ENCODE measurements at regions not wholly inside any gene's neighbourhood (a gene's known extent, or its start where the extent isn't known, plus 50 kb on each side); places are given as distances from the start of the nearest gene placed in this dataset.
A peak's percentile ranks its signal among the peaks of the same experiment; 100 is the strongest.
"Not testable (repeated sequence)": the region's sequence is repeated elsewhere in the genome, so short reads cannot be mapped to it uniquely, and the experiment has no call there.

GRCh38 chrX:109218761-109219160 is 263.1 kb downstream of the GUCY2F start:
- Mint-ChIP-seq H3K36me3 (no peaks in the 10 kb centered on the region), H3K4me3 (no peak overlapping the region), H3K27me3 (no peaks in the 10 kb centered on the region), H3K9me3 (no peaks in the 10 kb centered on the region), H3K27ac (no peak overlapping the region), H3K4me1 (no peaks in the 10 kb centered on the region)

- Mint-ChIP-seq H3K4me3 (no peak overlapping the region), H3K36me3 (no peaks in the 10 kb centered on the region), H3K27ac (no peak overlapping the region)
Observed at GRCh38 chrX:109199726-109200125, 282.2 kb downstream of the GUCY2F start.

GRCh38 chrX:109190542-109190941 is 291.3 kb downstream of the GUCY2F start:
- Mint-ChIP-seq H3K27me3 (no peaks in the 10 kb centered on the region), H3K9me3 (no peaks in the 10 kb centered on the region), H3K4me3 (no peak overlapping the region), H3K36me3 (no peaks in the 10 kb centered on the region), H3K27ac (peak overlapping the region in 1 of 3 donors; percentile 28), H3K4me1 (no peaks in the 10 kb centered on the region)

More at GRCh38 chrX:109199726-109200125, 282.2 kb downstream of the GUCY2F start:
- no peaks in the 10 kb centered on the region for H3K4me1 Mint-ChIP-seq
- H3K9me3 Mint-ChIP-seq, result peaks cover 0 to 4% (median 0%) of the 10 kb centered on the region in 3 donors
- no peaks in the 10 kb centered on the region for H3K27me3 Mint-ChIP-seq

GRCh38 chrX:109187473-109188168 is 294.3 kb downstream of the GUCY2F start:
- Mint-ChIP-seq H3K9me3 (no peaks in the 10 kb centered on the region), H3K27me3 (no peaks in the 10 kb centered on the region), H3K36me3 (no peaks in the 10 kb centered on the region), H3K27ac (no peak overlapping the region), H3K4me3 (no peak overlapping the region), H3K4me1 (no peaks in the 10 kb centered on the region)

GRCh38 chrX:109186939-109187338 is 294.9 kb downstream of the GUCY2F start:
- no peak overlapping the region for H3K27ac Mint-ChIP-seq
- H3K4me3 Mint-ChIP-seq, result no peak overlapping the region
- no peaks in the 10 kb centered on the region for H3K27me3 Mint-ChIP-seq
- H3K4me1 Mint-ChIP-seq, result no peaks in the 10 kb centered on the region
- H3K9me3 Mint-ChIP-seq, result no peaks in the 10 kb centered on the region
- no peaks in the 10 kb centered on the region for H3K36me3 Mint-ChIP-seq

GRCh38 chrX:109184506-109185139 is 297.3 kb downstream of the GUCY2F start:
- Mint-ChIP-seq H3K27ac (no peak overlapping the region), H3K9me3 (peaks cover 0 to 4% (median 0%) of the 10 kb centered on the region in 3 donors), H3K27me3 (no peaks in the 10 kb centered on the region), H3K36me3 (peaks cover under 1% of the 10 kb centered on the region), H3K4me1 (no peaks in the 10 kb centered on the region), H3K4me3 (no peak overlapping the region)

- Mint-ChIP-seq H3K4me1 (no peaks in the 10 kb centered on the region), H3K27ac (no peak overlapping the region), H3K9me3 (peaks cover 4 to 6% (median 4%) of the 10 kb centered on the region in 3 donors), H3K27me3 (no peaks in the 10 kb centered on the region), H3K4me3 (no peak overlapping the region), H3K36me3 (peaks cover 2% of the 10 kb centered on the region)
Observed at GRCh38 chrX:109172091-109172602, 309.7 kb downstream of the GUCY2F start.

GRCh38 chrX:109155161-109155560 is 326.7 kb downstream of the GUCY2F start:
- H3K4me3 Mint-ChIP-seq, result no peak overlapping the region
- H3K27ac Mint-ChIP-seq, result no peak overlapping the region
- H3K27me3 Mint-ChIP-seq, result no peaks in the 10 kb centered on the region
- peaks cover 1 to 25% (median 6%) of the 10 kb centered on the region in 3 donors for H3K9me3 Mint-ChIP-seq
- no peaks in the 10 kb centered on the region for H3K4me1 Mint-ChIP-seq
- H3K36me3 Mint-ChIP-seq, result no peaks in the 10 kb centered on the region

- not testable (repeated sequence) for H3K27ac Mint-ChIP-seq, H3K9me3 Mint-ChIP-seq
Observed at GRCh38 chrX:109144173-109144572, 337.7 kb downstream of the GUCY2F start.

GRCh38 chrX:109140463-109140862 is 341.4 kb downstream of the GUCY2F start:
- Mint-ChIP-seq H3K27ac (no peak overlapping the region), H3K9me3 (peaks cover 5 to 12% (median 5%) of the 10 kb centered on the region in 3 donors), H3K27me3 (no peaks in the 10 kb centered on the region), H3K36me3 (no peaks in the 10 kb centered on the region), H3K4me3 (no peak overlapping the region), H3K4me1 (no peaks in the 10 kb centered on the region)

More at GRCh38 chrX:109144173-109144572, 337.7 kb downstream of the GUCY2F start:
- not testable (repeated sequence) for H3K36me3 Mint-ChIP-seq, H3K27me3 Mint-ChIP-seq, H3K4me3 Mint-ChIP-seq, H3K4me1 Mint-ChIP-seq

- Mint-ChIP-seq H3K27ac (no peak overlapping the region), H3K27me3 (no peaks in the 10 kb centered on the region), H3K36me3 (no peaks in the 10 kb centered on the region), H3K9me3 (peaks cover 5 to 17% (median 6%) of the 10 kb centered on the region in 3 donors), H3K4me1 (no peaks in the 10 kb centered on the region), H3K4me3 (no peak overlapping the region)
Observed at GRCh38 chrX:109134777-109135176, 347.1 kb downstream of the GUCY2F start.

GRCh38 chrX:109125304-109125703 is 356.6 kb downstream of the GUCY2F start:
- Mint-ChIP-seq H3K36me3 (no peaks in the 10 kb centered on the region), H3K4me1 (no peaks in the 10 kb centered on the region), H3K9me3 (peaks cover 0 to 9% (median 0%) of the 10 kb centered on the region in 3 donors), H3K4me3 (no peak overlapping the region), H3K27me3 (no peaks in the 10 kb centered on the region), H3K27ac (no peak overlapping the region)

- Mint-ChIP-seq H3K4me1 (no peaks in the 10 kb centered on the region), H3K4me3 (no peak overlapping the region), H3K36me3 (no peaks in the 10 kb centered on the region), H3K27ac (no peak overlapping the region), H3K9me3 (peaks cover 4 to 8% (median 7%) of the 10 kb centered on the region in 3 donors), H3K27me3 (no peaks in the 10 kb centered on the region)
Observed at GRCh38 chrX:109089359-109089758, 353.0 kb upstream of the IRS4 start.

GRCh38 chrX:109077788-109078187 is 341.4 kb upstream of the IRS4 start:
- Mint-ChIP-seq H3K4me3 (no peak overlapping the region), H3K27ac (no peak overlapping the region), H3K4me1 (no peaks in the 10 kb centered on the region), H3K27me3 (no peaks in the 10 kb centered on the region), H3K36me3 (no peaks in the 10 kb centered on the region), H3K9me3 (peaks cover 5 to 7% (median 6%) of the 10 kb centered on the region in 3 donors)

GRCh38 chrX:109054181-109054581 is 317.8 kb upstream of the IRS4 start:
- H3K27me3 Mint-ChIP-seq, H3K9me3 Mint-ChIP-seq, H3K36me3 Mint-ChIP-seq, H3K27ac Mint-ChIP-seq, H3K4me1 Mint-ChIP-seq, H3K4me3 Mint-ChIP-seq: not testable (repeated sequence)

- Mint-ChIP-seq H3K36me3 (no peaks in the 10 kb centered on the region), H3K9me3 (no peaks in the 10 kb centered on the region), H3K4me3 (no peak overlapping the region), H3K27ac (no peak overlapping the region), H3K27me3 (no peaks in the 10 kb centered on the region), H3K4me1 (no peaks in the 10 kb centered on the region)
Observed at GRCh38 chrX:109049903-109050302, 313.5 kb upstream of the IRS4 start.

Data from IgD-negative memory B cell (primary cell).